Heart left ventricle (tissue), 16 donors: ENCODE measurements at regions not wholly inside any gene's neighbourhood (a gene's known extent, or its start where the extent isn't known, plus 50 kb on each side); places are given as distances from the start of the nearest gene placed in this dataset.

Experiments
- ATAC-seq, 4 donors: fragments of 200-7000 bp; cut with Tn5 transposase; one replicate each; pipeline ENCODE4 v1.9.1; 2020 to 2022; ENCODE audit warnings: moderate library complexity in 4 of 4, mild to moderate bottlenecking in 3 of 4, moderate number of reproducible peaks in 1 of 4
- DNase-seq, 5 donors: peaks; one replicate each; pipeline ENCODE4 v3.0.0-alpha.2; 2020
- H3K27ac ChIP-seq, 12 donors: fragments of 200-600 bp; sonication (generic) in 4 of 12; one replicate each; pipeline versions ENCODE4 v1.5.0 to v1.8.0; 2016 to 2022; ENCODE audit warnings: mild to moderate bottlenecking in 2 of 12
- H3K27me3 ChIP-seq, 9 donors: fragments of 200-600 bp; sonication (generic) in 2 of 9; one replicate each; pipeline versions ENCODE4 v1.5.1 to v1.8.0; 2016 to 2022; ENCODE audit warnings: mild to moderate bottlenecking in 3 of 9
- H3K36me3 ChIP-seq, 9 donors: fragments of 200-600 bp; sonication (generic) in 2 of 9; one replicate each; pipeline versions ENCODE4 v1.5.0 to v1.8.0; 2018 to 2022; ENCODE audit warnings: mild to moderate bottlenecking in 2 of 9
- H3K4me1 ChIP-seq, 12 donors: fragments of 200-600 bp; sonication (generic) in 4 of 12; one replicate each; pipeline versions ENCODE4 v1.5.0 to v1.8.0; 2016 to 2022; ENCODE audit warnings: mild to moderate bottlenecking in 3 of 12
- H3K4me3 ChIP-seq, 12 donors: fragments of 200-600 bp; sonication (generic) in 4 of 12; one replicate each; pipeline versions ENCODE4 v1.5.0 to v1.8.0; 2017 to 2022; ENCODE audit warnings: mild to moderate bottlenecking in 9 of 12, moderate library complexity in 4 of 12
- H3K9me3 ChIP-seq, 12 donors: fragments of 200-600 bp; sonication (generic) in 4 of 12; one replicate each; pipeline versions ENCODE4 v1.5.0 to v1.8.0; 2016 to 2022; ENCODE audit warnings: mild to moderate bottlenecking in 1 of 12
- POLR2A ChIP-seq, 2 donors: fragments of 450-650 bp; IDR thresholded peaks; one replicate each; pipeline ENCODE4 v1.6.1; 2017; ENCODE audit warnings: antibody characterized with exemption in 2 of 2, mild to moderate bottlenecking in 2 of 2, moderate library complexity in 2 of 2
- WGBS, 4 donors: extraction: QIAGEN DNeasy Blood & Tissue Kit in 2 of 4; methylation state at CpG; one replicate each; pipeline versions ENCODE4 v1.1.5 to v1.1.7; 2013 to 2018; 5-methylcytosine and 5-hydroxymethylcytosine counted together
- intact Hi-C, 10 donors: fragments of 100-400 bp; cut with DNase I; formaldehyde crosslinking; loops; one replicate each; pipeline versions ENCODE4 v1.11.1 to v1.14.2; 2022
- TF ChIP-seq, protein P1 (sequence below), 12 donors: fragments of 200-600 bp; sonication (generic) in 4 of 12; IDR thresholded peaks; one replicate each; pipeline versions ENCODE4 v1.5.0 to v1.8.0; 2018 to 2022; ENCODE audit warnings: antibody characterized with exemption in 12 of 12, mild to moderate bottlenecking in 5 of 12
- donor health status: ischemic (EF 13 %, LVEDD 7.1; RV severe dilation, severe dysfunction).
- donor health status: healthy with polysubstance abuse.
- donor health status: DM: no; HTN: yes; CAD: no.
- donor health status: DM: no; HTN: no; CAD: no.
- donor health status: ischemic (EF 25% LVEDD 6.9; RV normal size, moderate dysfunction).
- donor health status: ischemic (EF 25% LVEDD 5.7; RV mildly dilated, moderate dysfunction).
- donor health status: healthy.
- donor health status: DM: yes; HTN: yes; CAD: no.
- donor health status: ischemic (EF 35%, LVEDD 5.7; RV mildly dilated, moderate dysfunction).
- donor health status: nonischemic (EF 11% LVEDD 7.7; RV severe dilation, severe dysfunction).
- donor health status: DM: yes; HTN: yes; CAD: no.
- donor health status: PGD.
- donor health status: ischemic (EF 29% LVEDD 5.4; RV normal size, mild dysfunction).
- donor health status: nonischemic (EF 23%, LVEDD 6.1; RV moderate dilation, normal function).

DNA sequence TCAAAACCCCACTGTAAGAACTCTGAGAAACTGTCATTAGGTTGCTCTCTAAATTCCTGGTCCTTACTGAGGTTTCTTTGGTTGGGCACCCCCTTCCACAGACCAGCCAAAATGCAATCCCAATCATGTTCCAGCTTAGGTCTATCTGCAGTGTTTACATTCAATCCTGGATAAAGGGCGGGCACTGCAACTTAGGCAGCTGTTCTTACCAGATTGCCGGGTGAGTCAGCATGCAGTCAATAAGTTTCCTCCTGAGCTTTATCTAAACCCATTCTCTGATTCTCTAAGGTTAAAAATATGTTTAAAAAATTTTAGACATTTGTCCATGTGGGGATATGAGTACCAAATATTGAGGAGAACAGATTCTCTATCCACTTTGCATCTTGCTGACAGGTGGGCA lies 197.8 kb downstream of the HAO1 start:
- no peaks in the 10 kb centered on the region for H3K4me1 ChIP-seq
- DNase-seq (no peak), ATAC-seq (no peak)
- WGBS, 4 donors, result 67 to 80% (median 78%) methylated on average over 2 of the region's 2 CpGs
- no peak for TF ChIP-seq POLR2A (IDR thresholded peaks at IDR 0.05)
- TF ChIP-seq, protein P1, sequence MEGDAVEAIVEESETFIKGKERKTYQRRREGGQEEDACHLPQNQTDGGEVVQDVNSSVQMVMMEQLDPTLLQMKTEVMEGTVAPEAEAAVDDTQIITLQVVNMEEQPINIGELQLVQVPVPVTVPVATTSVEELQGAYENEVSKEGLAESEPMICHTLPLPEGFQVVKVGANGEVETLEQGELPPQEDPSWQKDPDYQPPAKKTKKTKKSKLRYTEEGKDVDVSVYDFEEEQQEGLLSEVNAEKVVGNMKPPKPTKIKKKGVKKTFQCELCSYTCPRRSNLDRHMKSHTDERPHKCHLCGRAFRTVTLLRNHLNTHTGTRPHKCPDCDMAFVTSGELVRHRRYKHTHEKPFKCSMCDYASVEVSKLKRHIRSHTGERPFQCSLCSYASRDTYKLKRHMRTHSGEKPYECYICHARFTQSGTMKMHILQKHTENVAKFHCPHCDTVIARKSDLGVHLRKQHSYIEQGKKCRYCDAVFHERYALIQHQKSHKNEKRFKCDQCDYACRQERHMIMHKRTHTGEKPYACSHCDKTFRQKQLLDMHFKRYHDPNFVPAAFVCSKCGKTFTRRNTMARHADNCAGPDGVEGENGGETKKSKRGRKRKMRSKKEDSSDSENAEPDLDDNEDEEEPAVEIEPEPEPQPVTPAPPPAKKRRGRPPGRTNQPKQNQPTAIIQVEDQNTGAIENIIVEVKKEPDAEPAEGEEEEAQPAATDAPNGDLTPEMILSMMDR (IDR thresholded peaks at IDR 0.05), result no peak
- H3K36me3 ChIP-seq, result no peaks in the 10 kb centered on the region
- peaks cover 0 to 9% (median 0%) of the 10 kb centered on the region in 12 donors for H3K9me3 ChIP-seq
- H3K27ac ChIP-seq, result no peak overlapping the region
- H3K4me3 ChIP-seq, result no peak overlapping the region
- intact Hi-C loops, result no loop called here
- no peaks in the 10 kb centered on the region for H3K27me3 ChIP-seq

DNA sequence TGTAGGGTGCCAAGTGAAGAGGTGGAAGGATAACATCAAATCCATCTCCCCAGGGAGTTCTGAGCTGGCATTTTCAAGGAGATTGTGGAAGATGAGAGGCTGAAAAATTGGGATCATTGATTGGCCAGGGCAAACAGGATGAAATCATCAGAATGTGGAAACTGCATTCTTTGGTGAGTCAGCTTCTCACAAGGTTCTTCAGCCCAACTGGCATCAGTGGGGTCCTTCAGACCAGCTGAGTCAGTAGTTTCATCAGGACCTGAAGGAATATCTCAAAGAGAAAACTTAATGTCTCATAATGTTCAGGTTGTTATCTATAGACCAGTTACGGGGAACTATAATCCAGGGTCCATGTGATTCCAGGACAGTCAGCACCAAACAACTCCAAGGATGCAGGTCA lies 195.8 kb downstream of the HAO1 start:
- H3K36me3 ChIP-seq, result no peaks in the 10 kb centered on the region
- no peak overlapping the region for H3K4me3 ChIP-seq
- DNase-seq (no peak), ATAC-seq (no peak)
- H3K27me3 ChIP-seq, result no peaks in the 10 kb centered on the region
- TF ChIP-seq POLR2A (IDR thresholded peaks at IDR 0.05), result no peak
- TF ChIP-seq, protein P1 (IDR thresholded peaks at IDR 0.05), result no peak
- H3K4me1 ChIP-seq, result no peaks in the 10 kb centered on the region
- peaks cover 0 to 9% (median 0%) of the 10 kb centered on the region in 12 donors for H3K9me3 ChIP-seq
- no peak overlapping the region for H3K27ac ChIP-seq
- WGBS, 4 donors, result 84 to 96% (median 94%) methylated on average over 1 of the region's 1 CpG
- intact Hi-C loops, result no loop called here

DNA sequence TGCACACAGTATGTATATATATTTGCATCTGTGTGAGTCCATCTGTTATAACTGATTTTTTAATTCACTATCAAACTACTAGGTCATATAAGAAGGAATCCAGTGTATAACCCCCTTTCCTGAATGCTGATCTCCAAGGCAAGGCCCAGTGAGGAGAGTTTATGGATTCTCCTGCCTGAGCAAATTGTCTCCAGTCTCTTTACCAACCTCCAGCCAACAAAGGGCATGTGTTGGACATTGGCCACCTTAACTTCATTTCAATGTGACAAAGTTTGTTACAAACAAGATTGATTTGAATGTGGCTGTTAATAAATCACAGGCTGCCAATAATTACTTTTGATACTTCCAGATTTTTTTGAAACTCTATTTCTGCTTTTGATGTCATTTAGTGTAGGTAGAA lies 191.6 kb downstream of the HAO1 start:
- H3K4me3 ChIP-seq, result no peak overlapping the region
- no peaks in the 10 kb centered on the region for H3K27me3 ChIP-seq
- H3K27ac ChIP-seq, result no peak overlapping the region
- TF ChIP-seq, protein P1 (IDR thresholded peaks at IDR 0.05), result no peak
- TF ChIP-seq POLR2A (IDR thresholded peaks at IDR 0.05), result no peak
- no peak for DNase-seq
- no peaks in the 10 kb centered on the region for H3K4me1 ChIP-seq
- ATAC-seq, result no peak
- intact Hi-C loops, result no loop called here
- H3K36me3 ChIP-seq, result no peaks in the 10 kb centered on the region
- peaks cover 0 to 9% (median 0%) of the 10 kb centered on the region in 12 donors for H3K9me3 ChIP-seq

DNA sequence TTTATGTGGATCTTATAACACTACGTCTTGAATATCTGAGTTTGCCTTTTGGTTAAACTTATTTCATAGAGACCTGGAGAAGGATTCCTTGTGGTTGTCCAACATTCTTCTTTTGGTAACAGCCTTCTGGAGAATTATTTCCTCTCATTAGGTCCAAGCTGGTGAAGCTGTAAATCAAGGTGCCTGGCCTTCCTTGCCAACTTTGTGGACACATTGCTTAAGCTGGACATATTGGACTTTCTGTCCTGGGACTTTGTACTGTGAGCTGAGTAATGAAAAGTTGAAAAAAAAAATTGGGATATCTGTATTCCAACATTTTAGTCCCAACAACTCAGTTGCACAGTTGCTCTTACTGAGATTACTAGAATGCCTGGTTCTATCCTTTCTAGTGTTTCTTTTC lies 186.2 kb downstream of the HAO1 start:
- no peak for ATAC-seq
- no peaks in the 10 kb centered on the region for H3K9me3 ChIP-seq
- intact Hi-C loops, result no loop called here
- TF ChIP-seq, protein P1 (IDR thresholded peaks at IDR 0.05), result no peak
- TF ChIP-seq POLR2A (IDR thresholded peaks at IDR 0.05), result no peak
- H3K27me3 ChIP-seq, result no peaks in the 10 kb centered on the region
- 88 to 92% (median 90%) methylated on average over 1 of the region's 1 CpG for WGBS, 4 donors
- no peak for DNase-seq
- H3K27ac ChIP-seq, result no peak overlapping the region
- no peaks in the 10 kb centered on the region for H3K4me1 ChIP-seq
- H3K4me3 ChIP-seq, result no peak overlapping the region
- H3K36me3 ChIP-seq, result no peaks in the 10 kb centered on the region
